ENCODE measurements at regions not wholly inside any gene's neighbourhood (a gene's known extent, or its start where the extent isn't known, plus 50 kb on each side); places are given as distances from the start of the nearest gene placed in this dataset.
A peak's percentile ranks its signal among the peaks of the same experiment; 100 is the strongest.

GRCh38 chr9:87086221-87086818, 139.0 kb upstream of the GAS1 start:
- no peak for DNase-seq

DNA sequence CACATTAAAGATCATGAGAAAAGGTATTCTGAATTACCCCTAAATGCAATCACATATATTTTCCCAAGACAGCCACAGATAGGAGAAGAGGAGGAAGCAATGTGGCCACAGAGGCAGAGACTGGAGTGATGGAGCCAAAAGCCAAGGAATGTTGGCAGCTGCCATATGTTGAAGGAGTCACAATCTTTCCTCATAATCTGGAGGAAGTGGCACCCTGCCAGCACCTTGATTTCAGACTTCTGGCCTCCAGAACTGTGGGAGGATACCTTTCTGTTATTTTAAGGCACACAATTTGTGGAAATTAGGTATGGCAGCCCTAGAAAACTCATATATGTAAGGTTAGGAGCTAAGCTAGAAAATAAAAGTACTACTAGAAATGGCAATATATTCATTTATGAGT, 139.9 kb upstream of the GAS1 start:
- DNase-seq: no peak

DNA sequence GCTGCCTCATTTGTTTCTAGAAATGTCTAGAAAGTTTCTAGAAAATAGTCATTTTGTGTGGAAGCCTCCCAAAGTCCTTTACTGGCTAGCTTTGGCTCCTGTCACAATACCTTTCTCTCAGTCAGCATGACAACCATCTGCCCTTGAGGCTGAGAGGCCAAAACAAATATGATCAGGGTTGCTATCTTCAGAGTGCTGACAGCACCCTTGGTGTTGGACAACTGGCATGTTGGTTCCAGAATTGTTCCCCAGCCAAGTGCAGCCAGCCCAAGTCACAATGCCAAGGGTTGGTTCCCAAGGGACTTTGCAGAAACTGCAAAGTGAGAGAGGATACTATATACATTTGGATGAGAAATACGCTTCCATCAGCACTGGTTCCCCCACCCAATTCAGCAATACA, 140.9 kb upstream of the GAS1 start:
- DNase-seq: no peak

DNA sequence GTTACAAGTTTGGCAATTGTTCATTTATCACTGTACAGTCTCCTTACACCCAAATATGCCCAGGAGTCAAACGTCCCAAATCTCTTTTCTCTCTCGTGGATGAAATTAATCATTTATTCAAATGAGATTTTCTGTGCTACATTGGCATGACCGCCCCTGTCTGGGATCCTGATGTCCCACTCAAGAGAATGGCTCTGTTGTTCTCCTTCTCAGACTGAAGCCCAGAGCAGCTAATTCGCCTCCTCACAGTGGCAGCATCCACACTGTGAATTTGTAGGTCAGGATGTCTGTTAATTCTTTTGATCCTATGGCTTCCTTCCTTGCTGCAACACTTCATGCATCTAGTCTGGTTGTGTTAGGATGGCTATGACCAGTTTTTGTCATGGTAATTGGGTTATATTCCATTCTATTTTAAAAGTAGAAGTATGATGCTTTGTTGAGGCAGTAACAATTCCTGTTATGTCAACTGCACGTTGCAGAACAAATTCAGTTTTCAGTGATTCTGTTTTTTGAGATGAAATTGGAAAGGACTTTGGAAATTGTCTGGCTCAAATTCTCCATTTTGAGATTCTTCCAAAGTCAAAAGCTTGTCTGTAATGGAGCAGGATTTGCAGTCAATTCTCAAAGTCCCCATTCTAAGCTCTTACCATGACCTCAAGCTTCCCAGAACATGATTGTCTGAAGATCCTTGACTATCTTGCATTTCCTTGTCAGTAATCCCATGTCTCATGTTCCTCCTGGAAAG, 141.5 kb upstream of the GAS1 start:
- no peak for DNase-seq

- no peak for DNase-seq
Measured at GRCh38 chr9:87089506-87089905, 142.2 kb upstream of the GAS1 start.

DNA sequence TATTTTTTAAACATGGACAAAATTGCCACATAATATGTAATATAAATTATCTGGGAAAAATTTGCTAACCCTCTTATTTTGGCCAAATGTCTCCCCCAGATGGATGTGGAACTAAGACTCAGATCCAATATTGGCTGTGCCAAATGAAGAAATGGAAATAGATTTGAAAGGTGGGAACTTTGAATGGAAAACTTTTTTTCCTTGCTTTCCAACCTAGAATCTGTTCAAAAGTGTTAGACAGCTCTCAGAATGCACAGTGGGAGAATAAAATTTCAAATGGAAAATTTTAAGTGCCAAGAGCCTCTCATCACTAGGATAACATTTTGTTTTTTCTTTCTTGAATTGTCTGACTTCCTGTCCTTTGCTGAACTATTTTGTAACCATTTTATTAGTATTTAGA, 142.6 kb upstream of the GAS1 start:
- DNase-seq: no peak

DNA sequence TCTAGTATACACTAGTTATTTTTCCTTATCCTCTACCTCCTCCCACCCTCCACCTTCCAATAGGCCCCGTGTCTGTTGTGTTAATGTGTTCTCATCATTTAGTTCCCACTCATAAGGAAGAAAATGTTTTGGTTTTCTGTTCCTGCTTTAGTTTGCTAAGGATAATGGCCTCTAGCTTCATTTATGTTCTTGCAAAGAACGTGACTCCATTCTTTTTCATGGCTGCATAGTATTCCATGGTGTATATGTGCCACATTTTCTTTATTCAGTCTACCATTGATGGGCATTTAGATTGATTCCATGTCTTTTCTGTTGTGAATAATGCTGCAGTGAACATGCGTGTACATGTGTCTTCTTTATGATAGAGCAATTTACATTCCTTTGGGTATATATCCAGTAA, 146.5 kb upstream of the GAS1 start:
- DNase-seq: no peak

DNA sequence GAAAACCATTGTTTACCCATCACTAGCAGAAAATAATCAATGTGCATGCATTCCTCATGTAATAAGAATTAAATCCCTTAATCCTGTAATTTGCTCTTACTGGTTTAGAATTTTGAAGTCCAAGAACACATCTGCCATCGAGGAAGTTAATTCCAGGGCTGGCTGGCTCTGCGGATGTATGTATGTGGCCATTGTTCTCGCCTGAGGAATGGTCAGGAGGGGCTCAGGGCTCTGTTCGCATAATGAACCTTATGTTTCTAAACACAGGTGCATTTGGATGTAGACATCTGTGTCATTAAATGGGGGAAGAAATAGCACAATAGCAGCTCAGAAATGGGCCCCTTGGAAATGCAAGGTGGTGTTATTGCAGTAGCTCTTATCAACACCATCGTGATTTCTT, 148.6 kb upstream of the GAS1 start:
- no peak for DNase-seq

GRCh38 chr9:87096506-87096905, 149.2 kb upstream of the GAS1 start:
- DNase-seq: no peak

GRCh38 chr9:87097238-87097637, 149.9 kb upstream of the GAS1 start:
- DNase-seq: no peak

- DNase-seq: no peak
Measured at GRCh38 chr9:87099407-87099806, 152.1 kb upstream of the GAS1 start.

DNA sequence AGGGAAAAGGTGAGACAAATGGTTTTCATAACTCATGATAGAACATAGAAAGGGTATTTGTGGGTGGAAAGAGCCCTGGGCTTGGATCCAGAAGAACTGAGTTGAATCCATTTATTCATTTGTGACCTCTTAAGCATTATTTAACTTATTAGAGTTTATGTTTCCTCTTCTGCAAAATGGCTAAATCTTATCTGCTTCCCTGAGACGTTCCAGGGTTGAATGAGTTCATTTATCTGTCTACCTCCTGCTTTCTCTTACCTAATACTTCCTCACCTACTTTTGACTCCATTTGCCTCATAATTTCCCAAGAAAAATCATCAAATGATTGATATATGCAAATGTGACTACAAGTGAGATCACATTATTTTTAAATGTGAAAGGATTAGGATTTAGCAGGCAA, 152.7 kb upstream of the GAS1 start:
- DNase-seq: no peak

DNA sequence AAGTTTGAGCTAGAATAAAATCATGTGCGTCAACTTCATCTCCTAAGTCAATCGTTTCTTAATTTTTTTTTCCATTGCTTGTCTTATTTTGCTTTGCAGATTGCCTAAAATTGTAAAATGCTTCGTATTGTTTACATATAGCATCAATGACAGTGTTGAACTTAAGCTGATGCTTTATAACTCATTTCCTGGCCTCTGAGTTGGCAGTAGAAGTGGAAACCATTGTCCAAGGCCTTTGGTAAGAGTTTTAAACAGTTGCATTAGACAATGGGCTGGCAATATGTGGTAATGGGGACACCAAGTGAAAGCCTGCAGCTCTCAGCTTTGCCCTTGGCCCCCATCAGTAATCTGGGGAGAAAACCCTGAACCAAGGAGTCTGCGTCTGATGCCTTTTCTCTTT, 154.8 kb upstream of the GAS1 start:
- no peak for DNase-seq

DNA sequence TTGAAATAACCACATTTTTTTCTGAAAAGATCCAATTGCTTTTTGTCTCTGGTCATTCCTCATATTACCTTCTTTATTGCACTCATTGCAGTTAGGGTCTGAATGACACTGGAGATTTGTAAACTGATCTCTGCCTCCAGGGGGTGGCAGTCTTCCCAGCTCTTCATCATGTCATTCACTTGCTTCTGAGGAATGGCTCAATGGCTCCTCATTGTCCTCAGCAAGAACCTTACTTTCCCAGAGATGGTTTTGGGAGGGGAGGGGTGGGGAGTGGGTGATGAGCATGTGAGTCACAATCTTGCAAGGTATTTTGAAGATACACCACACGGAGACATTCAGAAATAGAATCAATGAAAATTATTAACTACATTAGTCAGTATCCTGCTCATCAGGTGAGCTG, 159.8 kb upstream of the GAS1 start:
- DNase-seq: peak; percentile 71

GRCh38 chr9:87108661-87109060, 161.4 kb upstream of the GAS1 start:
- DNase-seq: peak; percentile 40

- DNase-seq: peak; percentile 81
Measured at GRCh38 chr9:87109231-87109631, 161.9 kb upstream of the GAS1 start.

- DNase-seq: peak; percentile 96
Measured at GRCh38 chr9:87109851-87110250, 162.5 kb upstream of the GAS1 start.

GRCh38 chr9:87111010-87111409, 163.7 kb upstream of the GAS1 start:
- no peak for DNase-seq

DNA sequence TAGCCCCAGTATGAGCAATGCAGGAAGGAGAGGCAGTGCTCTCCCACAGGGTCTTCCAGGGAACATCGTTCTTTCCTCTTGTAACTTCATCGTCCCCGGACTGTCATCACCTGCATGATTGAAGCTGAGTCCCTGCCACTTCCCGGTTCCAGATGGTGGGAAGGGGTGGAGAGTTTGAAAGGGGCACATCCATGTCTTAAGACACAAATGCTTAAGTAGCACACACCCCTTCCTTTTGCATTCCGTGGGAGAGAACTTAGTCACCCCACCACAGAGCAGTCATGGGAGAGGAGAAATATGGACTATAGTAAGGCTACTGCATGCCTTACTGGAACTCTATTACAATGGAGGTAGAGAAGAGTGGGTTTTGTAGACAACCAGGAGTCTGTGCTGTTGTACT, 165.3 kb upstream of the GAS1 start:
- peak; percentile 91 for DNase-seq

DNA sequence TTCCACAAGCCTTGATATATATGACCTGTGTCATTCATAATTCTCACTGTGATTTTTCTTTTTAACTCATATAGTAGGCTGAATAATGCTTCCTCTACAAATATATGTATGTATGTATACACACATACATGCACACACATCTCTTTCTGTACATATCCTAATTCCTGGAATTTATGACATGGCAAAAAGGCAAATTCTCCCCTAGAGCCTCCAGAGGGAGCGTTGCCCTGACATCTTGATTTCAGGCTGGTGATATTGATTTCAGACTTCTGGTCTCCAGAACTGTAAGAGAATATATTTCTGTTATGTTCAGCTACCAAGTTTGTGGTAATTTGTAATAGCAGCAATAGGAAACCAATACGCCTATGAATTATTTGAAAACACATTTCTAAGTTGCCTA, 166.6 kb upstream of the GAS1 start:
- DNase-seq: peak; percentile 50

GRCh38 chr9:87115785-87116184, 168.5 kb upstream of the GAS1 start:
- DNase-seq: peak; percentile 45

- DNase-seq: no peak
Measured at GRCh38 chr9:87116492-87116891, 169.2 kb upstream of the GAS1 start.

DNA sequence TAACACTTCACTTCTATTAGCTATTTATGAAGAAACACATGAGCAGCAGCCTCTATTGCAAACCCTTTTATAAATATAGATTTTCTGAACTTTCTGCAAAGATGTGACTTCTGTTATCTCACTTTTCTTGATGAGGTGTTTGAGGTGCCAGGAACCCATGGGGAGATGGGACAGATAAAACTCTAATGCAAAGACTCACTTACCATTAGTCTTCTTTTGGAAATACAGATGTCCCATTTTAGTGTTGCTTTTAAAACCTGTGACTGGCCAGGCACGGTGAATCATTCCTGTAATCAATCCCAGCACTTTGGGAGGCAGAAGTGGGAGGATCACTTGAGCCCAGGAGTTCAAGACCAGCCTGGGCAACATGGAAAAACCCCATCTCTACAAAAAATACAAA, 171.3 kb upstream of the GAS1 start:
- no peak for DNase-seq

DNA sequence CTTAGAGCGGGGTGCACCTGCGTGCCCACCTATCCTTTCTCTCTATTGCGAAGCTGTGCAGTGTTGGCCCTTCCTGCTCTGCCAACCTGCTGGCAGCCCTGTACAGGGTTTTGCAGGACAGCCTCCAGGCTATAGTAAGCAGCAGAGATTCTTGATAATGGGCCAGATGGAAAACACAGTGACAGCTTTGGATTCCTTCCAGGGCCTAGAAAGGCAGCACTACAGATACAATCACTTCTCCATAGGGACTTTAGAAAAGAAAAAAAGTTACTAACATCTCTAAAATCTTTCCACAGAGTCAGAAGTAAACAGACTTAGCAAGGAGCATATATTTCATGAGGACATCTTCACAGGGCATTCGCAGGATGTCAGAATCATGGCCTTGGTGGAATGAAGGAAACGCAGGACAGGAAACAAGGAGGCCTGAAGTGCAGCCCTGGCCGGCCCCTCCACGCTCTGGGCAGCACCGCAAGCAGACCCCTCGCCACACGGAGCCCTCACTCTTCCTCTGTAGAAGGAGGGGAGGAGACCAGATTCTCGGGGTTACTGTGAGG, 172.1 kb upstream of the GAS1 start:
- DNase-seq: peak; percentile 92

Data from fibroblast of skin of back (primary cell).